ENCODE measurements at regions not wholly inside any gene's neighbourhood (a gene's known extent, or its start where the extent isn't known, plus 50 kb on each side); places are given as distances from the start of the nearest gene placed in this dataset.

- TF ChIP-seq GATA2 (IDR thresholded peaks at IDR 0.05; ENCODE audit: low read depth, low read length), result no peak
- TF ChIP-seq GATA3 (IDR thresholded peaks at IDR 0.05; ENCODE audit: low read depth, low read length), result no peak
These were observed 262.6 kb upstream of the CDH11 start for GRCh38 chr16:65384441-65384840.

- TF ChIP-seq GATA3 (IDR thresholded peaks at IDR 0.05; ENCODE audit: low read depth, low read length) (no peak), GATA2 (IDR thresholded peaks at IDR 0.05; ENCODE audit: low read depth, low read length) (no peak)
These were observed 255.3 kb upstream of the CDH11 start for GRCh38 chr16:65377195-65377594.

- TF ChIP-seq GATA2 (IDR thresholded peaks at IDR 0.05; ENCODE audit: low read depth, low read length) (no peak), GATA3 (IDR thresholded peaks at IDR 0.05; ENCODE audit: low read depth, low read length) (no peak)
These were observed 254.7 kb upstream of the CDH11 start for GRCh38 chr16:65376601-65377000.

- TF ChIP-seq GATA2 (IDR thresholded peaks at IDR 0.05; ENCODE audit: low read depth, low read length) (no peak), GATA3 (IDR thresholded peaks at IDR 0.05; ENCODE audit: low read depth, low read length) (no peak)
These were observed 253.8 kb upstream of the CDH11 start for GRCh38 chr16:65375651-65376050.

GRCh38 chr16:65373097-65373496 is 251.2 kb upstream of the CDH11 start:
- TF ChIP-seq GATA2 (IDR thresholded peaks at IDR 0.05; ENCODE audit: low read depth, low read length) (no peak), GATA3 (IDR thresholded peaks at IDR 0.05; ENCODE audit: low read depth, low read length) (no peak)

- TF ChIP-seq GATA2 (IDR thresholded peaks at IDR 0.05; ENCODE audit: low read depth, low read length) (no peak), GATA3 (IDR thresholded peaks at IDR 0.05; ENCODE audit: low read depth, low read length) (no peak)
These were observed 250.3 kb upstream of the CDH11 start for GRCh38 chr16:65372171-65372570.

- TF ChIP-seq GATA2 (IDR thresholded peaks at IDR 0.05; ENCODE audit: low read depth, low read length) (no peak), GATA3 (IDR thresholded peaks at IDR 0.05; ENCODE audit: low read depth, low read length) (no peak)
These were observed 244.2 kb upstream of the CDH11 start for GRCh38 chr16:65365732-65366715.

GRCh38 chr16:65355706-65356105 is 233.8 kb upstream of the CDH11 start:
- TF ChIP-seq GATA3 (IDR thresholded peaks at IDR 0.05; ENCODE audit: low read depth, low read length), result no peak
- TF ChIP-seq GATA2 (IDR thresholded peaks at IDR 0.05; ENCODE audit: low read depth, low read length), result no peak

- no peak for TF ChIP-seq GATA3 (IDR thresholded peaks at IDR 0.05; ENCODE audit: low read depth, low read length)
- no peak for TF ChIP-seq GATA2 (IDR thresholded peaks at IDR 0.05; ENCODE audit: low read depth, low read length)
These were observed 231.3 kb upstream of the CDH11 start for GRCh38 chr16:65353183-65353582.

GRCh38 chr16:65349626-65350025 is 227.8 kb upstream of the CDH11 start:
- no peak for TF ChIP-seq GATA3 (IDR thresholded peaks at IDR 0.05; ENCODE audit: low read depth, low read length)
- no peak for TF ChIP-seq GATA2 (IDR thresholded peaks at IDR 0.05; ENCODE audit: low read depth, low read length)

- TF ChIP-seq GATA2 (IDR thresholded peaks at IDR 0.05; ENCODE audit: low read depth, low read length) (no peak), GATA3 (IDR thresholded peaks at IDR 0.05; ENCODE audit: low read depth, low read length) (no peak)
These were observed 221.7 kb upstream of the CDH11 start for GRCh38 chr16:65343556-65343955.

GRCh38 chr16:65342231-65342866 is 220.5 kb upstream of the CDH11 start:
- no peak for TF ChIP-seq GATA2 (IDR thresholded peaks at IDR 0.05; ENCODE audit: low read depth, low read length)
- no peak for TF ChIP-seq GATA3 (IDR thresholded peaks at IDR 0.05; ENCODE audit: low read depth, low read length)

GRCh38 chr16:65339062-65339461 is 217.2 kb upstream of the CDH11 start:
- no peak for TF ChIP-seq GATA2 (IDR thresholded peaks at IDR 0.05; ENCODE audit: low read depth, low read length)
- TF ChIP-seq GATA3 (IDR thresholded peaks at IDR 0.05; ENCODE audit: low read depth, low read length), result no peak

GRCh38 chr16:65336160-65336559 is 214.3 kb upstream of the CDH11 start:
- TF ChIP-seq GATA2 (IDR thresholded peaks at IDR 0.05; ENCODE audit: low read depth, low read length), result no peak
- TF ChIP-seq GATA3 (IDR thresholded peaks at IDR 0.05; ENCODE audit: low read depth, low read length), result no peak

- TF ChIP-seq GATA3 (IDR thresholded peaks at IDR 0.05; ENCODE audit: low read depth, low read length) (no peak), GATA2 (IDR thresholded peaks at IDR 0.05; ENCODE audit: low read depth, low read length) (no peak)
These were observed 212.2 kb upstream of the CDH11 start for GRCh38 chr16:65334081-65334480.
